GM21737 (cell line): ENCODE measurements at regions not wholly inside any gene's neighbourhood (a gene's known extent, or its start where the extent isn't known, plus 50 kb on each side); places are given as distances from the start of the nearest gene placed in this dataset.
"Not testable (repeated sequence)": the region's sequence is repeated elsewhere in the genome, so short reads cannot be mapped to it uniquely, and the experiment has no call there.

Source experiments
- ATAC-seq: cut with Tn5 transposase; IDR thresholded peaks from one replicate; pipeline ENCODE4 v1.9.1; 2021; ENCODE audit warnings: mild to moderate bottlenecking, moderate library complexity; ENCODE audit not compliant: unreplicated experiment

DNA sequence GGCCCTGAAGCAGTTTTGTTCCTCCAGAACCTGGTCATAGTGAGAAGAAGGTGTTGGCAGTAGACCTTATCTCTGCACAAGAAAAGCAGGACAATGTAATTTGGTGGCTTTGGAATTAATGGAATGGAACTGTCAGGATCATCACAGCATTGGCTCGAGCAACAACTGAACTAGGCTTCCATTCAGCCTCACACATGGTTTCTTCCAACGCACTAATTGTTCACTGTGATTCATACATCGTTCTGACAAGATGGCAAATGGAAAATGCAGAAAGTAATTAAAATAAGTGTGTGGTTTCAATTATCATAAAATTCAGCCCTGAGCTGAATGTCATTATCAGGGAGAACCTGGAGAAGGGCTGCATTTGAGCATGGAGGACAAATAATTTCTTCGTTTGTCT is 80.6 kb downstream of the MFSD1 start:
- no peak for ATAC-seq

GRCh38 chr3:158896729-158897128 is 94.9 kb downstream of the MFSD1 start:
- no peak for ATAC-seq

GRCh38 chr3:158906749-158907148 is 104.9 kb downstream of the MFSD1 start:
- ATAC-seq = no peak

DNA sequence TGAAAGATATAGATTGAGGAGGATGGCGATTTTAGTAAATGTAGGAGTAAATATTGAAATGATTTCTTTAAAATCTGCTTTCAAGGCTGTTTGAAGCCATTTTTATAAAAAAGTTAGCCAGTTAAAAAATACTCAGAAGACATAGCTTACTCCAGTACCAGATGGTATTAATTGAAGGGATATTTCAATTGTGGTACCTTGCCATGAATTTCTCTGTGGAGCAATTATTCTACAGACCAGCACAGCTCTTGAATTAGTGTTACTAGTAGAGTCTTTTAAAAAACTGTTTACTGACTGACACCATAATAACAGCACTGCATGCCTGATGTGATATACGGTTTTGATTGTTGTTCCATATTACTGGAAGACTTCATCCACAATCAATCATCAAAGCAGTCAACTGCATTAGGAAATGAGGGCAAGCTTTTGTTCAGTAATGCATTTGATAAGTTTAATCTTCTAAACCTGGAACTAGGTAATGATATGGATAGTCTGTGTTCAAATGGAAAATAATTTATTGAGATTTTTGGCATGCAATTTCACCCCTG is 106.4 kb downstream of the MFSD1 start:
- ATAC-seq = no peak

DNA sequence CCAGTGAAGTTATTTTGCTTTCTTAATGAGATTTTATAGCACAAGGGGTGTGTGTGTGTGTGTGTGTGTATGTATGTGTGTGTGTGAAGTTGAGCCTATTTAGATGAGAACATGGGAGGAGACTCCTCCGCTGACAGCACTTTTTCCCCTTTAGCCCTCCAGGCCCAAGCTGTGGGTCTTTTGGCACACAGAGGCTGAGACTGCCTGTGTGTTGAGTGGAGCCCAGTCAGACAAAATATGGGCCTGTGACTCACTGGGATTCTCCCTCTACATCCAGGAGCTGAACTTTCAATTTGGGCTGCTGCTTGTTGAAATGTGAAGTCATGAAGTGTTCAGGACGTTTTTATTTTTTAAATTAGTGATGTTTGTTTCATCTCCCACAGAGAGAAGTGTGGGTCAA is 108.0 kb downstream of the MFSD1 start:
- no peak for ATAC-seq

- no peak for ATAC-seq
These were observed 109.7 kb downstream of the MFSD1 start for GRCh38 chr3:158911586-158911985.

- no peak for ATAC-seq
These were observed 110.3 kb downstream of the MFSD1 start for GRCh38 chr3:158912188-158912587.

- ATAC-seq = no peak
These were observed 110.8 kb downstream of the MFSD1 start for GRCh38 chr3:158912621-158913020.

DNA sequence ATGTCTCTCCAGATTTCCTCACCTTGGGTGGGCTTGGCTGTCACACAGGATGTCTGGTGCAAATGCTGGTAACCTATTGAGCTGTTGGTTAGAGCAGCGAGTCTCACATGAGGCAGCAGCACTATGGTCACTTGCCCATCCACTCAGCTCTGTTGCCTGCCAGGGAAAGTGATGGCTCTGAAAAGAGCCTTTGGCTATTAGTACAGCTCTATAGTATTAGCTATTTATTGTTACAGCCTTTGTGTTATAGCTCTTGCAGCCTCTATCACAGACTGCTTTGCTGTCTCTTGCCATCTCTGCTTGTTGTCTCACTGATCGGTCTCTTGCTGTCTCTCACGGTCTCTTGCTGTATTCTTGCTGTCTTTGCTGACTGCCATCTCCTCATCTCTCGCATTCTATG is 114.3 kb downstream of the MFSD1 start:
- no peak for ATAC-seq

- peak; percentile 91 for ATAC-seq
These were observed 116.2 kb downstream of the MFSD1 start for GRCh38 chr3:158918008-158918407.

- ATAC-seq = no peak
These were observed 116.6 kb downstream of the MFSD1 start for GRCh38 chr3:158918451-158918850.

DNA sequence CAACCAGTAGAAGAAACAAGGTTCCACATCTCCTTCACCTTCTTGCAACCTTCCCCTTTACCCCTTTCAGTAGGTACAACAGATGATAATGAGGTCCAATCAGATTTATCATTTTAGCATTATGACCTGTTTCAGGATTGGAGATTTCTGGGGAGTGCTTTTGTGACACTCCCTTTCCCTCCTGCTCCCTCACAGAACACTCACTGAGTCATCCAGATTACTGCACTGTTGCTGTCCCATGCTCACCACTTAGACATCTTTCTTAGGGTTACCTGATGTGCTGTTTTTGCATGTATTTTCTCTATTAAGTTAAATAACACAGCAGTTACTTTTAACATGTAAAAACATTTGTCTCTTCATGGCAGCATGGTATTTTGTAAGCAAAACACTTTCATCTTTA is 118.5 kb downstream of the MFSD1 start:
- no peak for ATAC-seq

- ATAC-seq = no peak
These were observed 123.2 kb downstream of the MFSD1 start for GRCh38 chr3:158925021-158925420.

DNA sequence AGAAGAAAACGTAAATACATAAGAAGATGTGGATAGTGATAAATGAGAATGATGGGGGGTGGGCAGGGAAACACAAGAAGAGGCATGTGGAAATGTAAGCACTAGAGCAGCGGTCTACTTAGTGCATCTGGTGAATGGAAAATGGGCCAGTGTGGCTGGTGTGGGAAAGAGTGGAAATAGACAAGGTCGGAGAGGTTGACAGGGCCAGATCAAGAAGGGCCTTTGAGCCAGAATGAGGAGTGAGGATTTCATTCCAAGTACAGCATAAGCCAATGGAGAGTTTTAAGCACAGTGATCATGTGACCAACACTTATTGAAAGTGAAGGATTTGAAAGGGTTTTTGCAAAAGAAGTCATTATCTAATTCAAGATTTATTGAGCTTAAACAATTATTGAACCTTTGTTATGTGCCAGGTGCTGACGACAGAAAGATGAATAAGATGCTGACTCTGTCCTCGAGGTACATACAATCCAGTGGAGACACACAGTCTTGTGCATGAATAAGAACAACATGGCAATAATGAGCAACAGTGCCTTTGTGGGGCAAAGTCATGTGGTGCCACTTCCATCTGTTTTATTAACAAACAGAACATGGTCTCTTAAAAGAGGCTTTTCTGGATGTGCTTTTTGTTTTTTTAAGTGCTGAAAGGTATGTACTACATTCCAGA is 124.1 kb downstream of the MFSD1 start:
- ATAC-seq = no peak

GRCh38 chr3:158935846-158936245 is 134.0 kb downstream of the MFSD1 start:
- no peak for ATAC-seq

GRCh38 chr3:158936530-158937113 is 134.8 kb downstream of the MFSD1 start:
- no peak for ATAC-seq

DNA sequence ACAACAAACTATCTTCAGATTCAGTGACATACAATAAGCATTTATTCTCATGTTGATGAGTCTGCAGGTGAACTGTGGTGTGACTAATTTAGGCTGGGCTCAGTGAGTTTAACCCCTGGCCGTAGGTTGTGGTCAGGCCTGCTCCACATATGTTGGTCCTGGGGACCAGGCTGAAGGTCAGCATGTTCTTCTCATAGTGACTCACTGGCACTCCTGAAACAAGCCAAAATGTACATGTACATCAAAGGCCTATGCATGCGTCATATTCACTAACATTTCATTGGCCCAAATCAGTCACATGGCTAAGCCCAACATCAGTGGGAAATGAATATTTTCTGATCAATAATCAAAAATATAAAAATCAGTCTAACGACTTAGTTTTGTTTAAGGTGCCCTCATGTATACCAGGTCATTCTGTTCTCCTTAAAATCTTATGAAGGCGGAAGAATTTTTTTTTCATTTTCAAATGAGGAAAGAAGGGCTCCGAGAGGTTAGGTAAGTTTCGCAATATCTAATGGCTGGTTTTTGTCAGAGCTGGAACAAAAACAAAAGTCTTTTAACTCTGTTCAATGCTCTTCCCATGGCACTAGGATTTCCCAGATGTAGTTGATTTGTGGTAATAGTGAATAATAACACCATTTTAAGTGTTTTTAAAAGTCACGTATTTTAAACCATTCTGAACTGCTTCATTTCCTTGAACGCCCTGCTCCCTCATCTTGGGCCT is 148.5 kb downstream of the MFSD1 start:
- no peak for ATAC-seq

DNA sequence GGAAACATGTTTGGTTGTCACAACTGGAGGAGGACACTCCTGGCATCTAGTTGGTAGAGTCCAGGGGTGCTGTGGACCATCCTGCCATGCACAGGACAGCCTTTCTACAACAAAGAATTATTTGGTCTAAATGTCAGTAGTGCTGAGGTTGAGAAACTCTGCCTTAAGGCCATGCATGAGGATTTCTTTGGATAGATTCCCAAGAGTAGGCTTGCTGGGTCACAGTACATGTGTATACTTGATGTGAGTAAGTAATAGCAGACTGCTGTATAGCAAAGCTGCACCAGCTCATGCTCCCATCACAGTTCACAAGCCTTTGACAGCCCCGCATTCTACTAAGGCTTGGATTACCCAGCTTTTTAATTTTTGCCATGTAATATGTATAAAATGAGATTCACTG is 151.3 kb downstream of the MFSD1 start:
- no peak for ATAC-seq

DNA sequence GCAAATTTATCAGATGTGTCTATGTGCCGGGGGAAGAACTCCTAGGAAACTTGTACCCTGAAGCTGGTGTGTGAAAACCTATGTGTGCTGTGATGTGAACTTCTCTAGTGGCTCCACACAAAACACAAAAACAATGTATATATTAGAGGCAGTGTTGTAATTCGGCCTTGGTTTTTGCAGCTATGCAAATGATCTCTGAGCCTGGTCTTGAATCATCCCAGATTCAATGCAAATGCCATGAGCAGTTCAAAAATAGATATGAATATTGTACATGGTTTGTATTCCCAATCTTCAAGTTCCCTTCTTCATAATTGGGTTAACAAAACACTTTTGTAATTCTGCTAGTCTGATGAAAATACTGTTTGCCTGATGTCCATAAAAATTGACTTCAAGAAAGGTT is 152.6 kb downstream of the MFSD1 start:
- no peak for ATAC-seq

DNA sequence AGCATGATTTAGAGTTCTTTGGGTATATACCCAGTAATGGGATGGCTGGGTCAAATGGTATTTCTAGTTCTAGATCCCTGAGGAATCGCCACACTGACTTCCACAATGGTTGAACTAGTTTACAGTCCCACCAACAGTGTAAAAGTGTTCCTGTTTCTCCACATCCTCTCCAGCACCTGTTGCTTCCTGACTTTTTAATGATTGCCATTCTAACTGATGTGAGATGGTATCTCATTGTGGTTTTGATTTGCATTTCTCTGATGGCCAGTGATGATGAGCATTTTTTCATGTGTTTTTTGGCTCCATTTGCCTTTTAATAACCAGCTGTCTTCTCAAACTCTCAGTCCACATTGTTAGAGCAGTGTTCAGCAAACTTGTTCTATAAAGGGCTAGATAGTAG is 155.9 kb downstream of the MFSD1 start:
- ATAC-seq = not testable (repeated sequence)

DNA sequence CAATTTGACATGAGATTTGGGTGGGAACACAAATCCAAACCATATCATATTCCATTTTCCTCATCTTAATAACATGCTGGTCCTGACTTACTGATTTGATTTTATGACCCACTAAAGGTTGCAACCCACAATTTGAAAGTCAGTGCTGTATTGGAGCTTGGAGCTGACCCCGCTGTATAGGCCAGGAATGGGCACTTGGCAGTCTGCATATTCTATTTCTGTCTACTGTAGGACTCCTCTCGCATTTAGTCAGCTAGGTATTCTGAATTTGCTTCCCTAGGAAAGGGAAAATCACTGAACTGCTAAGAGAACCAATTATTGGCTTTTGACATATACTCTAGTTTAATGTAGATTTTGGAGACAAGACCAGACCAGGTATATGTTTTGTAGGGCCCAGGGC is 157.0 kb downstream of the MFSD1 start:
- ATAC-seq = no peak

DNA sequence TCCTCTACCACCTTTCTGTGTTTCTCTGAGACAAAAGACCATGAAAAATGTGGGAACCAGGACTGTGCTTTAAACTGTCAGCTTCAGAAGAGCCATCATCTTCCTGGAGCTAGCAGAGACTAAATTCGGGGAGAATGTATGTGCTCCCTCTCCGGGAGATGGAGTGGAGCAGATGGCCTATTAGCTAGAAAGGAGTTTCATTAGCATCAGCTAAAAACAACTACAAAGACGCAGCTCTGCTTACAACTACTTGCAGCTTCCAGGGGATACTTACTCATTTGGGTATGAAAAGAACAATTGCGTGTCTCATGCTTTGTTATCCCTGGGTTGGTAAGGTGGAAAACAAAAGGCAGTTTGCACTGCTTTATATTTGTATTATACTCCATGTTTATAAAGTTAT is 159.6 kb downstream of the MFSD1 start:
- ATAC-seq = no peak
